Glutamatergic neuron (in vitro differentiated cells): ENCODE measurements at regions not wholly inside any gene's neighbourhood (a gene's known extent, or its start where the extent isn't known, plus 50 kb on each side); places are given as distances from the start of the nearest gene placed in this dataset.

Experiments used
- DNase-seq: peaks from one replicate; pipeline ENCODE4 v3.0.0; 2022
- H3K27ac Mint-ChIP-seq: one replicate; pipeline ENCODE4 v1.8.0; 2020; ENCODE audit warnings: mild to moderate bottlenecking, mixed read lengths, inconsistent platforms; ENCODE audit not compliant: unreplicated experiment
- H3K27me3 Mint-ChIP-seq: one replicate; pipeline ENCODE4 v1.8.0; 2020; ENCODE audit warnings: mild to moderate bottlenecking, moderate library complexity, mixed read lengths, inconsistent platforms; ENCODE audit not compliant: unreplicated experiment
- H3K36me3 Mint-ChIP-seq: one replicate; pipeline ENCODE4 v1.8.0; 2020; ENCODE audit warnings: mild to moderate bottlenecking, mixed read lengths, inconsistent platforms; ENCODE audit not compliant: unreplicated experiment
- H3K4me1 Mint-ChIP-seq: one replicate; pipeline ENCODE4 v1.8.0; 2020; ENCODE audit warnings: mild to moderate bottlenecking, low read depth, mixed read lengths, inconsistent platforms; ENCODE audit not compliant: unreplicated experiment
- H3K4me3 Mint-ChIP-seq: one replicate; pipeline ENCODE4 v1.8.0; 2020; ENCODE audit warnings: mild to moderate bottlenecking, mixed read lengths, inconsistent platforms; ENCODE audit not compliant: unreplicated experiment
- H3K9me3 Mint-ChIP-seq: one replicate; pipeline ENCODE4 v1.8.0; 2020; ENCODE audit warnings: mild to moderate bottlenecking, moderate library complexity, mixed read lengths, inconsistent platforms; ENCODE audit not compliant: unreplicated experiment
- TF ChIP-seq, protein P1 (sequence below): fragments of 200-600 bp; sonication (generic); IDR thresholded peaks from one replicate; pipeline ENCODE4 v1.5.0; 2021; ENCODE audit not compliant: partially characterized antibody, unreplicated experiment

DNA sequence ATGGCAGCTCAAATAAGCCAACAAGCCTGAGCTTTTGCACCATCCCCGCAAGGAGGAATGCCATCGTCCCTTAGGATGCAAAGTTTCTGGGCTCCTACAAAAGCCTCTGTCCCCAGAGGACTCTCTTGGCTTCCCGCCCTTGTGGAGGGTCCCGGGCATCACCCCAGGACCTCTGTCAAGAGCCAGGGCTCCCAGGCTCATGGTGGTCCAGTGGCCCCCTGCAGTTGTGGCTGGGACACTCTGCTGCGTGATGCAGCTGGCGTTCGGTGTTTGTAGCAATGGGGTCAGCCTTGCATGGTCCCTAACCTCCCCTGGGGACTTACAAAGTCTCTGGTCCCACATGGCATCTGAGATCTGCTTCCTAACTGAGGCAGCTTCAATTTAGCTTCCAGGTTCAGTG is 104.7 kb downstream of the RIPK4 start:
- peaks cover 2% of the 10 kb centered on the region for H3K27me3 Mint-ChIP-seq
- TF ChIP-seq, protein P1, sequence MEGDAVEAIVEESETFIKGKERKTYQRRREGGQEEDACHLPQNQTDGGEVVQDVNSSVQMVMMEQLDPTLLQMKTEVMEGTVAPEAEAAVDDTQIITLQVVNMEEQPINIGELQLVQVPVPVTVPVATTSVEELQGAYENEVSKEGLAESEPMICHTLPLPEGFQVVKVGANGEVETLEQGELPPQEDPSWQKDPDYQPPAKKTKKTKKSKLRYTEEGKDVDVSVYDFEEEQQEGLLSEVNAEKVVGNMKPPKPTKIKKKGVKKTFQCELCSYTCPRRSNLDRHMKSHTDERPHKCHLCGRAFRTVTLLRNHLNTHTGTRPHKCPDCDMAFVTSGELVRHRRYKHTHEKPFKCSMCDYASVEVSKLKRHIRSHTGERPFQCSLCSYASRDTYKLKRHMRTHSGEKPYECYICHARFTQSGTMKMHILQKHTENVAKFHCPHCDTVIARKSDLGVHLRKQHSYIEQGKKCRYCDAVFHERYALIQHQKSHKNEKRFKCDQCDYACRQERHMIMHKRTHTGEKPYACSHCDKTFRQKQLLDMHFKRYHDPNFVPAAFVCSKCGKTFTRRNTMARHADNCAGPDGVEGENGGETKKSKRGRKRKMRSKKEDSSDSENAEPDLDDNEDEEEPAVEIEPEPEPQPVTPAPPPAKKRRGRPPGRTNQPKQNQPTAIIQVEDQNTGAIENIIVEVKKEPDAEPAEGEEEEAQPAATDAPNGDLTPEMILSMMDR = no peak
- no peak overlapping the region for H3K4me3 Mint-ChIP-seq
- H3K36me3 Mint-ChIP-seq = no peaks in the 10 kb centered on the region
- peaks cover 4% of the 10 kb centered on the region for H3K9me3 Mint-ChIP-seq
- H3K27ac Mint-ChIP-seq = no peak overlapping the region
- no peak for DNase-seq
- no peaks in the 10 kb centered on the region for H3K4me1 Mint-ChIP-seq

- Mint-ChIP-seq H3K27me3 (peaks cover 2% of the 10 kb centered on the region), H3K9me3 (peaks cover 3% of the 10 kb centered on the region), H3K36me3 (no peaks in the 10 kb centered on the region), H3K4me1 (no peaks in the 10 kb centered on the region), H3K4me3 (no peak overlapping the region), H3K27ac (no peak overlapping the region)
- DNase-seq = no peak
- TF ChIP-seq, protein P1 = no peak
Measured at GRCh38 chr21:41660748-41661147, 106.1 kb downstream of the RIPK4 start.

DNA sequence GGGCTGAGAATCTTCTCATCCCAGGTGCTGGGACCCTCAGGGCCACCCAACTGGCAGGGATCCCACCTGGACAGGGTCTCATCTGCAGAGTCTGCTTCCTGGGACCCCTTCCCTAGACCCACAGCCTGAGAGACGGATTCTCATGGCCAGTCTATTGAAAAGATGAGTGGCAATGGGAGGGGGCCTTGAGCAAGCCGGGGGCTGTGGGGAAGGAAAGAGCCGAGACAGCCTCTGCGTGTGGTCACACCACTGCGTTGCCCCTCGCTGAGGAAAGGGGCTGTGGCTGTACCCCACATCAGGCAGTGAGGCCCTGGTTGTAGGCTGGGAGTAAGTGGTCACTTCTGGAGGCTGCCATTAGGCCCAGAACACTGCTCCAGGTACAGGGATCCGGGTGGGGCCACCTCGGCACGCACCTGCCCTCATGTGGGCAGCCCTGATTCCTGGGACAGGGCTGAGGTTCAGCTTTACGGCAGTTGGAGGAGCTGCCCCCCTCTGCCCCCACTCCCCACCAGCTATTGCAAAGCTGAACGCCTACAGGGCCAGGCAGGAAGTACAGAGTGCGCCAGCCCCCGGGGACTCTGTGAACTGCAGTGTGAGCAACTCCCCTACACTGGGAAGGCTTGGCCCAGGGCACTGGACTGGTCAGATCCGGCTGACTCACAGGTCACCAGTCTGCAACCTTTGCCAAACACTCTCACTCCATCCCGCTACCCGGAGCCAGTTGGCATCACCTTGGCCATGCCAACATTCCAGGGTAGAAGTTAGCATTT is 106.9 kb downstream of the RIPK4 start:
- TF ChIP-seq, protein P1 = no peak
- Mint-ChIP-seq H3K4me3 (no peak overlapping the region), H3K36me3 (peaks cover 4% of the 10 kb centered on the region), H3K27ac (no peak overlapping the region), H3K9me3 (peaks cover 3% of the 10 kb centered on the region), H3K27me3 (peaks cover 2% of the 10 kb centered on the region), H3K4me1 (no peaks in the 10 kb centered on the region)
- no peak for DNase-seq

DNA sequence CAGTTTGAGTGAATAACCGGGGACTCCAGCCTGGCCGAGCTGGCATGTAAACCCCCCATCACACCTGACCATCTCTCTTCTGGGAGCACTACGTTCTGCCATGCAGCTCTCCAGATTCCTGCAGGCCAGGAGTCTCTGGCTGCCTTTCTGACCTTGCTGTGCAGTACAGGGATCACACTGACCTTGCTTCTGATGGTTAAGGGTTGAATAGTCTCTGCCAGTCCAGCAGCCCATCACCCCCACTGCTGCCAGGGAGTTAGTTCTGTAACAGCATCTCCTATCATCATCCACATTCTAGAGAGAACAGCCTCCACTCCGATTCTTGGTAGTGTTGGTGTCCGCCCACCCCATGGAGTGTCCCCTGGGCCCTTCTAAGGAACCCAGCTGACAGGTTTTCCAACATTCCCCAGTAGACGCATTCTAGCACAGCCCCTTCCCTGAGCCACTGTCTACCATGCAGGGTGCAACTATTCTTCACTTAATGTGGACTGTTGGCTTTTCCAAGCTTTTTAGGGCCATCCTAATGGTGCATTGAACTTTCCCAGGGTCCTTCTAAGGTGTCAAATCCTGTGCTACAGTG is 109.8 kb downstream of the RIPK4 start:
- no peak for DNase-seq
- Mint-ChIP-seq H3K4me1 (no peaks in the 10 kb centered on the region), H3K27me3 (peaks cover 5% of the 10 kb centered on the region), H3K27ac (no peak overlapping the region), H3K36me3 (peaks cover 4% of the 10 kb centered on the region), H3K9me3 (peaks cover 3% of the 10 kb centered on the region), H3K4me3 (no peak overlapping the region)
- TF ChIP-seq, protein P1 = no peak

- H3K9me3 Mint-ChIP-seq = peaks cover 3% of the 10 kb centered on the region
- H3K27ac Mint-ChIP-seq = no peak overlapping the region
Measured at GRCh38 chr21:41655259-41655658, 111.6 kb downstream of the RIPK4 start.

More at GRCh38 chr21:41655259-41655658, 111.6 kb downstream of the RIPK4 start:
- TF ChIP-seq, protein P1 = no peak
- Mint-ChIP-seq H3K36me3 (peaks cover 4% of the 10 kb centered on the region), H3K27me3 (peaks cover 5% of the 10 kb centered on the region), H3K4me1 (no peaks in the 10 kb centered on the region), H3K4me3 (no peak overlapping the region)
- DNase-seq = no peak
